ENCODE measurements at regions not wholly inside any gene's neighbourhood (a gene's known extent, or its start where the extent isn't known, plus 50 kb on each side); places are given as distances from the start of the nearest gene placed in this dataset.
A peak's percentile ranks its signal among the peaks of the same experiment; 100 is the strongest.
"Not testable (repeated sequence)": the region's sequence is repeated elsewhere in the genome, so short reads cannot be mapped to it uniquely, and the experiment has no call there.

DNA sequence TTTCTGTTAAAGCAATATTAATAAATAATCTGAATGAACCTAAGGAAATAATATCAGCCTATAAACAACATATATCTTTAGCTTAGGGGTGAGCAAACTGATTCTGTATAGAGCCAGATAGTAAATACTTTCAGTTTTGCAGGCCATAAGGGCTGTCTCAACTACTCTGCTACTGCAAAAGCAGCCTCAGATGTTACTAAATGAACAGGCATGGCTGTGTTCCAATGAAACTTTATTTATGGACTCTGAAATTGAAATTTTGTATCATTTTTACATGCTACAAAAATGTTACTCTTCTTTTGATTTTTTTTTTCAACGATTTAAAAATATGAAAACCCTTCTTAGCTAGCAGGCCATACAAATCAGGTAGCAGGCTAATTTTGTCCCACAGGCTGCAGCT is 212.8 kb upstream of the PRICKLE2 start:
- DNase-seq (ENCODE audit: low read depth): no peak

DNA sequence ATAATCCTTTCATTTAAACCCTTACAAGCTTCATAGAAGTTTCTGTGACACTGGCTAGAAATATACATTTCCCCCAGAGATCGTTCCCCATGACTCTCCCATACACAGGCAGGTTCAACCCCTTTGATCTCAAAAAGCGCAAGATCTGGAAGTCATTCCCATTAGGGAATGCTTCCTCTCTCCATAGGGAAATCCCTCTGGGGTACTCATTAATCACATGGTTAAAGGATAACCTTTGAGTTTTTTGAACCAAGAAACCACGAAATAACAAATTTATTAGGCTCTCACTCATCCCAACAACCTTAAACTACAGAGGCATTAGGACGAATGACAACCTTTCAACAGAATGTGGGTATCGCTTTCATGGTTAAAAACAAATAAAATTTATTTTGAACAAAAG is 211.9 kb upstream of the PRICKLE2 start:
- DNase-seq (ENCODE audit: low read depth): no peak

DNA sequence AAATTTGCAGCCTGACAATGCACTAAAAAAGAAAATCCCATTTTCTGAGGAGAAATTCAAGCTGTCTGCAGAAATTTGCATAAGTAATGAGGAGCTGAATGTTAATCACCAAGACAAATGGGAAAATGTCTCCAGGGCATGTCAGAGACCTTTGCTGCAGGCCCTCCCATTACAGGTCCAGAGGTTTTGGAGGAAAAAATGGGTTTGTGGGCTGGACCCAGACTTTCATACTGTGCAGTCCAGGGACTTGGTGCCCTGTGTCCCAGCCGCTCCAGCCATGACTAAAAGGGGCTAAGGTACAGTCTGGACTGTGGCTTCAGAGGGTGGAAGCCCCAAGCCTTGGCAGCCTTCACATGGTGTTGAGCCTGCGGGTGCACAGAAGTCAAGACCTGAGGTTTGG is 209.8 kb upstream of the PRICKLE2 start:
- not testable (repeated sequence) for DNase-seq (ENCODE audit: low read depth)

DNA sequence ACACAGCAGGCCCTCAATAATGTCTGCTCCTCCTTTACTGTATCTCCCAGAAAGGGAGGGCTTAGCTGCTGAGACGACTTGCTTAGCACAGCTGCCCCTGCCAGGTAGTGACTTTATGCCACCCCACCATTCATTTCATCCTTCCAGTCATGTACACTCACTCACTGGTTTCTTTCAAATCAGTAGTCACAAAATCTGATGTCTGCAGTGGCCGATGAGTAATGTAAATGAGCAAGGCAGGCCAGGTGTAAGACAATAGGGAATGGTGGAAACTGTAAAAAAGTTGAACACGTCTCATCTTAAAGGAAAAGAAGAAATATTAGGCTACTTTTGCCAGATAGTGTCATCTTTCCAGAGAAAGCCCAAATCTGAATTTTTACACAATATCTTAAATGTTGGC is 207.6 kb upstream of the PRICKLE2 start:
- no peak for DNase-seq (ENCODE audit: low read depth)

DNA sequence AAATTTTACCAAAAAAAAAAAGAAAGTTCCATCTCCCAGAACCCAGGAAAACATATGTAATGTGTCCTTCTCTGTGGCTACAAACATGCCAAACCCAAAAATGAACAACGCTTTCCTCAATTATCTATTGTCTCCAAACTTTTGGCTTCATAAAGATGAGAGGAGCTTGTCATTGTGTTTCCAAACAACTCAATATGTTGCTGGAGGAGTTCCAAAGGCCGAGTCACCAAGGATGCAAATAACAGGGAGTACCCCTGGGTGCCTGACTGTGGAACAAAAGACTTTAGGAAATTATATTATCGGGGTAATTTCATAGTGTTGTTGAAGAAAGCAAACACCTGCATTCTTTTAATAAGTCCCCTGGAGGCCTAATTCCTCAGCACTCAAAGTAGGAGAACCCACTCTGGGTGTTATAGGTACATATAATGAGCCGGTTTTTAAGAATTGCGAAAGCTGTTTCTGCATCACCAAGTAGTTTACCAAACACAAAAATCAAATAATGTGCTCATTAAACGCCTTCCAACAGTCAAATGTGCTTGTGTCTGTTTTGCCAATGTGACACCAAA is 206.3 kb upstream of the PRICKLE2 start:
- no peak for DNase-seq (ENCODE audit: low read depth)

DNA sequence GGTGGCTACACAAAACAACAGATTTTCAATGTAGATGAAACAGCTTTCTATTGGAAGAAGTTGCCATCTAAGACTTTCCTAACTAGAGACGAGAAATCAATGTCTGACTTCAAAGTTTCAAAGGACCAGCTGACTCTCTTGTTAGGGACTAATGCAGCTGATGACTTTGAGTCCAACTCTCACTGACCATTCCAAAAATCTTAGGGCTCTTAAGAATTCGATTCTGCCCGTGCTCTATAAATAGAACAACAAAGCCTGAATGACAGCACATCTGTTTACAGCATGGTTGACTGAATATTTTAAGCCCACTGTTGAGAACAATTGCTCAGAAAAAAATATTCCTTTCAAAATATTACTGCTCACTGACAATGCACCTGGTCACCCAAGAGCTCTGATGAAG is 202.4 kb upstream of the PRICKLE2 start:
- DNase-seq (ENCODE audit: low read depth): no peak

DNA sequence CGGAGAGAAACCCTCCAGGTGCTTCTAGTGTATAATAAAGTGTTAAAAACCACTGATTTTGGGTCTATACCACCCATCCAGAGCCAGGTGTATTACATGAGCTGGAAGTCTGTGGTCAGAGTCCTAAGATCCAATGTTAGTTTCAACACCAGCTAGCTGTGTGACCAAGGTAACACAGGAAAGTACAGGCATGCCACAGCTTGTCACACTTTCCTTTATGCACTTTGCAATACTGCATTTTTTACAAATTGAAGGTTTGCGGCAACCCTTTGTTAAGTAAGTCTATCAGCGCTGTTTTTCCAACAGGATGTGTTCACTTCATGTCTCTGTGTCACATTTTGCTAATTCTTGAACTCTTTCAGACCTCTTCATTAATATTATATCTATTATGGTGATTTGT is 201.3 kb upstream of the PRICKLE2 start:
- DNase-seq (ENCODE audit: low read depth): no peak

DNA sequence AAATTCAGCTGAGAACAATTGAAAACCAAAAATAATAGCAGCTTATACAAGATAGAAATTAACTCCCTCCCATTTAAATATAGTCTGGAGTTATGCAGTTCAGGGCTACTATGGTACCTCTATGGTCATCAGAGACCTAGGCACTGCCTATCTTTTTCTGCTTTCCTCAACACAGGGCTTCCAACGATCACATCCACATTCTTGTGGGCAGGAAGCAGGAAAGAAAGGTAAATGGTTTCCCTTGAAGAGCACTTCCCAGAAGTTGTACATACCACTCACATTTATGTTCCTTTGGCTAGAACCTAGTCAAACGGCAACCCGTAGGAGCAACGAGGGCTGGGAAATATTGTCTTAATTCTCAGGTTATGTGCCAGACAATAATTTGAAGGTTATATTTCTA is 197.7 kb upstream of the PRICKLE2 start:
- DNase-seq (ENCODE audit: low read depth): no peak

DNA sequence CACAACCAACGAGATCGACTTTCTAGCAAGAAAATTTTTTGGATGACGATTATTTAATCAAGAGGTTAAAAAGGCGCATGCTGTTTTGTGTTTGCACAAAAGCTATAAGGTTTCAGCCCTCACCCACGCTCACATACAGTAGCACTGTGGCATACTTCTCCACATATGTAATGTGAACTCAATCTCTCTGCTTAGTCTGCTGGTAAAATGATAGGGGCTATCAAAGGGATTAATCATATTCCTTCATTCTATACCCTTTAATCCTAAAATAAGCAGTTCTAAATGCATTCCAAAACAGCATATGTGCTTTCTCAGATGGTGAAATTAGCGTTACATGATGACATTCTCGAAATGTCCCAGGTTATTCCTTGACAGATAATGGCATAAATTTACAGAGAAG is 196.9 kb upstream of the PRICKLE2 start:
- DNase-seq (ENCODE audit: low read depth): no peak

DNA sequence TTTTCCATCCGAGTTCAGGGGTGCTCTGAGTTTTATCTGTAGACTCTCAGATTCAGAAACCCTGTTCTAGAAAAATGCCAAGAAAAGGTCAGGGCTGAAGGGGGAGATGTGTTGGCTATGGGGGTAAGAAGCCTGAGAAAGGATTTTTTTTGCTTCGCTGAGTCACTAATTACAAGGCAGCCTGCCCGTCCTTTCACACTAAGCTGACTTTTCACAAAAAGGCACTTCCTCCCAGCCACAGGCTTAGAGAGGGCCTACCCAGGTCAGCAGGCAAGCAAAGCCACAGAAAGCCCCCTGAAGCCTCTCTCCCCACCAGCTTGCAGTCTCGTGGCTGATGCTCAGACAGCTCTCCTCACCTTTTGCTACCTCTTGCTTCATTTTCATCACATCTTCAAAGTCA is 192.6 kb upstream of the PRICKLE2 start:
- DNase-seq (ENCODE audit: low read depth): peak; percentile 84

DNA sequence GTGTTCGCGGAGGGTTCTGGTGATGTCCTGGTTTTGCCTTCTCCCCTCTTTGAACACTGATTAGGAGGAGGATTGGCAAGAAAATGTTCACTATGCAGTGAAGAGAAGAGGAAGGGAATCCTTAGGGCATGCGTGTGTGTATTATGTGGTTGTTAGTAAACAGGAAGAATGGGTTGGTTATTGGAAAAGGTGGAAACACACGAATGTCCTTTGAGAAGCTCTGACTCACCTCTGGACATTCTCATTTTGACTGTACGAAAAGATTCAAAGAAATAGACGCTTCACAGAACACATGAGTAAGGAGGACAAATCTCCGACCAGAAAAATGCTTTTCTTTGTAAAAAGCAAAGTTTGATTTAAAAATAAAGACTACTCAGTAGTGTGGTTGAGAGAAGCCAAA is 188.8 kb upstream of the PRICKLE2 start:
- no peak for DNase-seq (ENCODE audit: low read depth)

DNA sequence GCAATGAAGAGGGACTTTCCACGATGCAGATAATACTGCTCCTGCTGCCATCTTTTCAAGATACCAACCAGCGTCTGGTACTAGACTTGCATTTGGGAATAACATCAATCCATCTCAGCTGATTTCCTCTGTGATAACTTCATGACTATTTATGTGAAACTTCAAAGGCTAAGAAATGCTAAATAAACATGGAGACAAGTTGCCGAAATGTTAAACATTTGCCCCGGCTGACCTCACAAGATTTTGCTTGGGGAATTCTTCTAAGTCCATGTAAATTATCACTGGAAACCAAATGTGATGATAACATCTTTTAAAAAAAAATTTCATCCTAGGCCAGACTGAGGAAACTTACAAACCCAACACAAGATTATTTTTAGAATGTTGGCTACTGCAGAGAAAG is 185.8 kb upstream of the PRICKLE2 start:
- DNase-seq (ENCODE audit: low read depth): no peak

DNA sequence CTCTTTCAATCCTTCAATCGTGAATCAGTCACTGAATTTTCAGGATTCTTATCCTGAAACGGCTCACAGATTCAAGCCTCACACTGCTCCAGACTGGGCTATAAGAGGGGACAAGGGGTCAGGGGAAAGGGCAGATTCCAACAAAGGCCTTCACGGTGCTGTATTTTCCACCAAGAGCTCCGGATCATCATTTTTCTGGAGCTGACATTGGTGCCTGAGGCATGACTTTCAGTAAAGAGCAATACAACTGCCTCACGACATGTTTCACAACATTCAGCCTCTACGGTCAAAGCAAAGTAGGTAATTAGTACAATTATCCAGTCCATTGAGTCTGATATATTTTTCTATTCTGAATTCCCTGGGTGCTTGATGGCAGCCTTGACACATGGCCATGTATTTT is 185.0 kb upstream of the PRICKLE2 start:
- DNase-seq (ENCODE audit: low read depth): no peak

DNA sequence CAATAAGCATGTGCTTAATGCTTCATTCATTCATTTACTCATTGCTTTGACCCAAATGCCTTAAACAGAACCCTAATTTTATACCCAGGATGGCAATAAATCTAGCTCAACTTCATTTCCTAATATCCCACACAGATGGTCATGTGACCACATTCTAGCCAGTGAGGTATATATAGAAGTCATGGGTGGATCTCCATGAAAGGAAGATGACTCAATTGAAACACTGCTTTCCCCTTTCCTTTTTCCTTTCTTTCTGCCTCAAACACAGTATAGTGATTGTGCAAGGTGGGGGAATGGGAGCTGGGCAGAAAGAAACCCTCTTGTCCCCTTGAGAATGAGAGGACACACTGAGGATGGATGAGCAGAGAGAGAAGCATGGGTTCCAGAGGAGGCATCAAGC is 183.5 kb upstream of the PRICKLE2 start:
- peak; percentile 67 for DNase-seq (ENCODE audit: low read depth)

DNA sequence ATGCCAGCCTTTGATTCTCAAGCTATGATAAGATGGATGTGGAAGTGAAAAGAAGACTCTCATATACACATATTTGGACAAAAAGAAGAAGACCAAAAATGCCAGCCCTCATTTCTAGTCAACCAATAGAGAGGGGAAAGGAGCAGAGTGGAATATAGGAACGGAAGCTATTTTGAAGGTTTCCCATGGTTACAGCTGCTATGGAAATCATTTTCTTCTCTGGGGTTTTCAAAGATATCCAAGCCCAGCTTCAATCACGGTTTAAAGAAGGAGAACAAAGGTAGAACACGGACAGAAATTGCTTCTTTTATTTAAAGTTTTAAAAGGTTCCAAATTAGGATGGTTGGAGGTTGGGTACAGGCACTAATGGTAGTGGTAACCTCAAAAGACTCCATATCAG is 181.0 kb upstream of the PRICKLE2 start:
- no peak for DNase-seq (ENCODE audit: low read depth)

DNA sequence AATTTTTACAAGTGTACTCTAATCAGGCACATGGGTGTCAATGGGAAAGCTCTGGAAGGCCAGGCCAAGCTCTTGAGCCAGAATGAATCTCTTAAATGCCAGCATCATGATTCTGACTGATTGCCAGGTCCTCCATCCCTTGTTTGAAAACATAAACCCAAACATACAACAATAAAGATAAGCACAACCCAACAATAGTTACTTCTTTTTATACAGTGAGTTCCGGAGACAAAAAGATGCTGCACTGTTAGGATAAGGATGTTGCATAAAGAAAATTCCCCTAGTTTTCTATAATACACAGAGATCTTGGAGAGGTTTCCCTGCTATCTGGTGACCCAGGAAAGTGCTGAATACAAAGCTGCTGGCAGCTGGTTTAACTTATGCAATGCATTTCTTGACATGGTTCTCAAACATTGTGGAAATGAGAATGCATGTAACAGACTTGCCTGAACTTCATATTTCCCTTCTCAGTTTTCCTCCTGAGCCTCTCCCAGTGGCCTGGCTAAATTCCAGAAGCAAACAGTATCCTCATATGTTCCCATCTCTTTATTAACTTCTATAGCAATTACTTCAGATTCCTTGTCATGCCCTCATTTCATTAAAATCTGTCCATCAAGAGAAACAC is 180.1 kb upstream of the PRICKLE2 start:
- DNase-seq (ENCODE audit: low read depth): no peak

DNA sequence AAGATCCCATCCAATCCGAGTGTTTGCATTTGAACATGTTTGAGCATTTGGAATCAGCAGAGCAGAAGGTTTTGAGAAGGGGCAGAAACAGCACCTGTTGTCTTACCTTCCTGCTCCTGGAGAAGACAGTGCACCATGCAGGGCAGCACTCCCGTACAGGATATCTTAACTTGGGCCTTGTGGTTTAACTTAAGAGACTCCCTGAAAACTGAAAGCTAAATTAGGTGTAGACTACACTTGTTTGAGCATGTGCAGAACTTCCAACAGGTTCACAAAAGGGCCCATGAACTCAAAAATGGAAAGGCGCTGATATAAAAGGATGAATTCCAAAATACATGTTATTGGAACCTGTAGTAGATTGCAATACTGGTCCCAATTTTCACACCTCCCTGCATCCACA is 175.4 kb upstream of the PRICKLE2 start:
- no peak for DNase-seq (ENCODE audit: low read depth)

DNA sequence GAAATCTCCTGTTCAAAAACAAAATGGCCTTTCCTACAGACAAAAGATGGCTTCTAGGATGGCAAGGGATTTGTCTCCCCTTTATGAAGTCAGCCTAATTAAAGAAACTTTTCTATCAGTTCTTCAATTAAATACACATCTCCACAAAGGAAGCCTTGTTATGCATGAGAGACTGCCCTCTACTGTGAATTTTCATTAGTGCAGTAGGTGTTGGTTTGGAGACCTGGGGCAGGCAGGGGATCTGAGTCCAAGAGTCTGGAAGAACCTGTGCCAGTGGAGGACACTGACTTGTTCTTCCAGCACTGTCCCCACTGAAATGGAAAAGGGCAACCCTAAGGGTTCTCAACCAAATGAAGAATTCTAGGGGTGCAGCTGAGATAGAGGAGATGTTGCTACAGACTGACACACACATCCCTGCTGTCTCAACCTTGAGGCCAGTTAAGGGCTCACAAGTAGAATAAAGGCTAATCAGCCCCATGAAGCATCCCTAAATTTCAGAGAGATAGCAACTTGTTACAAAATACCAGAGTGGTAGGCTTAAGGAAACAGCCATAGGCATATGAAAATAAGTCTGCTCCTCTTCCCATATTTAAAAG is 174.0 kb upstream of the PRICKLE2 start:
- DNase-seq (ENCODE audit: low read depth): peak; percentile 72

DNA sequence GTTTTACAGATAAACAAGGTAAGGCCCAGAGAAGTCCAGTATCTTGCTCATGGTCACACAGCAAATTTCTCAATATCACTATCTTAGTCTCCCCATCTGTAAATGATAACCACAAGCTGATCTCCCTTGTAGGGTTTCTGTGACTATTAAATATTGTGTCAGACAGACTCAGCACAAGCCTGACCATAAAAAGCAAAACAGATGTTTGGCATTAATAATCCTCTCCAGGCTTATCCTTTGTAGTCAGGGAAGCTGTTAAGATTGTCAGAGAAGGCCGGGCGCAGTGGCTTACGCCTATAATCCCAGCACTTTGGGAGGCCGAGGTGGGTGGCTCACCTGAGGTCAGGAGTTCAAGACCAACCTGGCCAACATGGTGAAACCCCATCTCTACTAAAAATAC is 173.2 kb upstream of the PRICKLE2 start:
- no peak for DNase-seq (ENCODE audit: low read depth)

DNA sequence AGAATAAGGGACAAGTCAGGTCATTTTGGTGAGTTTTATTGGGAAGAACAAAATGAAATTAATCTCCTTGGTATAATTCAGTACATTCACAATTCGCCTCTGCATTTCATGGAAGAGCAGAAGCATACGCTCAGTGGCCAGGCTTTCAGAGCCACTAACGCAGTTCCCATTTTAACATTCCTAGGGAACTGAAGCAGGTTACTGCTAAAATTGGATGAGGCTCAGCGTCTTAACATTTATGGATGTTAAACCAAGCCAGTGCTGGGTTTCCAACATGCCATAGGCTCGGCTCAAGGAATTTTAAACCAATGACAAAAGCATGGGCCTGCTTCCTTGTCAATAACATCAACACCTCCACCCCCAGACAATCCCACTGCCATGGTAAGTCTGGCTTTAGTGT is 172.7 kb upstream of the PRICKLE2 start:
- DNase-seq (ENCODE audit: low read depth): no peak

DNA sequence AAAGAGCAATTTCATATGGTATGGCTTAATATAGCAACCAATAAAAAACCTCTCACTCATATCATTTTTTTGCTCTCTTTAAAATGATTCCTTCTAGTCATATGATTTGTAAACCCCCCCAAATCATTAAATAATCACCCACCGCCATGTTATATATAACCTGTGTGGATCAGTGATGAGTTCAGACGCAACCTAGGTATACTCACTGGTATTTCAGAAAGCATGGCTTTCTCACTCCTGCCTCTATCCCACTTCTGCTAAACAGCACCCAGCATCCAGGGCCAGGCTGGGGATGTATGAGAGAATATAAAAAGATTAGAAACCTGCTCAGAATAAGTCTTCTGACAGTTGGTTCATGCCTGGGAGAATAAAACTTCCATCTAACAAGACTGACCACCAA is 172.3 kb upstream of the PRICKLE2 start:
- no peak for DNase-seq (ENCODE audit: low read depth)

DNA sequence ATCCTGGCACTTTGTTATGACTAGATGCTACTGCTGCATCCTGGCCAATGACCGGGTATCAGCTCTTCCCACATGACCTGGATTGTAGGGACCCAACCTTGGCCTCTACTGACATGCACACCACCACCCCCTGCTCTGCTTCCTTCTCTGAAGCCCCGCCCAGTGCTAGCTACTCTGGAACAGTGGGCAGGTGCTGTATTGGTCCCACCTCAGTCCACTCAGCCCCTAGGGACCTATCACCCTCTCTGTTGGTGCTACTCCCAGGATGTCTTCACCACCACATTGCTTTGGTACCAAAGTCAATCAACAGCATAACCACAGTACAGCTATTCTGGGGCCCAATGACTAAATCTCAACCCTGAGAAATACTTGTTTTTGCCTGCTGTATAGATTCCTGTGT is 170.2 kb upstream of the PRICKLE2 start:
- no peak for DNase-seq (ENCODE audit: low read depth)

DNA sequence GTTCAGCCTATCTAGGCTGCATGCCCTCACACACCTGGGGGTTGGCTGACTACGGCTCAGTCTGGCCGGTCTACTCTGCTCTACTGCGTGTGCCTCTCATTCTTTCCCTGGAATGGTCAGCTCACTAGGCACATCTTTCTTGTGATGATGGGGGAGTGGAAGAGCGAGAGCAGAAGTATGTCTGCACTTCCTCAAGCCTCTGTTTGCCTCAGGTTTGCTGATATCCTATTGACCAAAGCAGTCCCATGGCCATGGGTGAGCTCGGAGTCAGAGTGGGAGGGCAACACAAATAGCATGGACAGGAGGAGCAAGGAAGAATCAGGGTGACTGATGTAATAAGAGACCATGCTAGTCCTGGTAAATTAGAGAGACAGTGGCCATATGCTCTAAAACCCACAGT is 167.9 kb upstream of the PRICKLE2 start:
- no peak for DNase-seq (ENCODE audit: low read depth)

DNA sequence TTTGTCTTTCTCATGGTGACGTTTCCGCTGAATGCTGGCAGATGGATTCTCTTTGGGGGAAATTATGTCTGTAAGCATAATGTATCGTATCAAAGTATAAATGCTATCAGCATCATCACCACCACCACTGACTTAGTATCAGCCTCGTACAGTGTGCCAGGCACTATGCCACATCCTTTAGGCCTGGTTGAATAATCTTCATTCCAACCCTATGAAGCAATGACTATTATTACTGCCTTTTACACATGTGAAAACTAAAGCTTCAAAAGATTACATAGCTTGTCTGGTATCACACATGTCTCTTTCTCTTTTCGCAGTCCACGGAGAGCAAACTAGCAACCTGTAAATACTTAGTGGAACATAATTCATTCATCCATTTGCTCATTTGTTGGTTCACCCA is 166.7 kb upstream of the PRICKLE2 start:
- DNase-seq (ENCODE audit: low read depth): no peak

All from HT1080 (cell line).